Progenitor cell of endocrine pancreas (in vitro differentiated cells): ENCODE measurements at regions not wholly inside any gene's neighbourhood (a gene's known extent, or its start where the extent isn't known, plus 50 kb on each side); places are given as distances from the start of the nearest gene placed in this dataset.

Experiments used
- DNase-seq: peaks from one replicate; pipeline ENCODE4 v3.0.0; 2021; ENCODE audit warnings: low spot score; ENCODE audit not compliant: unreplicated experiment
- H3K27ac Mint-ChIP-seq: 2 replicates; pipeline ENCODE4 v1.8.0; 2021; ENCODE audit warnings: mild to moderate bottlenecking, moderate library complexity, mixed read lengths
- H3K27me3 Mint-ChIP-seq: 2 replicates; pipeline ENCODE4 v1.8.0; 2021; ENCODE audit warnings: mixed read lengths
- H3K36me3 Mint-ChIP-seq: 2 replicates; pipeline ENCODE4 v1.8.0; 2022; ENCODE audit warnings: mixed read lengths; ENCODE audit not compliant: insufficient read depth
- H3K4me1 Mint-ChIP-seq: 2 replicates; pipeline ENCODE4 v1.8.0; 2021; ENCODE audit warnings: low read depth, mixed read lengths
- H3K4me3 Mint-ChIP-seq: 2 replicates; pipeline ENCODE4 v1.8.0; 2021; ENCODE audit warnings: low read depth, mild to moderate bottlenecking, moderate library complexity, mixed read lengths
- H3K9me3 Mint-ChIP-seq: 2 replicates; pipeline ENCODE4 v1.8.0; 2021; ENCODE audit warnings: low read depth, mixed read lengths
- CTCF ChIP-seq: fragments of 200-600 bp; sonication (generic); IDR thresholded peaks from one replicate; pipeline ENCODE4 v1.5.0; 2021; ENCODE audit warnings: antibody characterized with exemption, mild to moderate bottlenecking; ENCODE audit not compliant: unreplicated experiment

GRCh38 chr21:35257413-35257812 is 208.3 kb upstream of the RUNX1 start:
- no peaks in the 10 kb centered on the region for H3K9me3 Mint-ChIP-seq
- H3K4me3 Mint-ChIP-seq: no peak overlapping the region
- DNase-seq: no peak
- TF ChIP-seq CTCF: no peak
- peak overlapping the region; percentile 9 for H3K27ac Mint-ChIP-seq
- no peaks in the 10 kb centered on the region for H3K36me3 Mint-ChIP-seq
- no peaks in the 10 kb centered on the region for H3K27me3 Mint-ChIP-seq
- peaks cover 42% of the 10 kb centered on the region for H3K4me1 Mint-ChIP-seq

GRCh38 chr21:35256468-35256988 is 207.4 kb upstream of the RUNX1 start:
- H3K27ac Mint-ChIP-seq: peak overlapping the region; percentile 76
- no peak for DNase-seq
- peak overlapping the region; percentile 60 for H3K4me3 Mint-ChIP-seq

GRCh38 chr21:35254765-35255138 is 205.7 kb upstream of the RUNX1 start:
- Mint-ChIP-seq H3K4me1 (peaks cover 34% of the 10 kb centered on the region), H3K27me3 (no peaks in the 10 kb centered on the region), H3K27ac (peak overlapping the region; percentile 60), H3K9me3 (peaks cover 4% of the 10 kb centered on the region), H3K4me3 (no peak overlapping the region), H3K36me3 (no peaks in the 10 kb centered on the region)
- TF ChIP-seq CTCF: no peak
- DNase-seq: no peak

More at GRCh38 chr21:35256468-35256988, 207.4 kb upstream of the RUNX1 start:
- Mint-ChIP-seq H3K36me3 (no peaks in the 10 kb centered on the region), H3K9me3 (no peaks in the 10 kb centered on the region), H3K27me3 (no peaks in the 10 kb centered on the region), H3K4me1 (peaks cover 40% of the 10 kb centered on the region)
- TF ChIP-seq CTCF: no peak

- no peak for TF ChIP-seq CTCF
- Mint-ChIP-seq H3K9me3 (peaks cover 4% of the 10 kb centered on the region), H3K4me3 (no peak overlapping the region), H3K36me3 (no peaks in the 10 kb centered on the region), H3K4me1 (peaks cover 28% of the 10 kb centered on the region), H3K27ac (peak overlapping the region; percentile 60), H3K27me3 (no peaks in the 10 kb centered on the region)
- no peak for DNase-seq
Measured at GRCh38 chr21:35254006-35254764, 205.1 kb upstream of the RUNX1 start.

- peaks cover 4% of the 10 kb centered on the region for H3K9me3 Mint-ChIP-seq
- DNase-seq: no peak
- no peak overlapping the region for H3K4me3 Mint-ChIP-seq
- H3K4me1 Mint-ChIP-seq: peaks cover 20% of the 10 kb centered on the region
- H3K27ac Mint-ChIP-seq: no peak overlapping the region
- no peaks in the 10 kb centered on the region for H3K36me3 Mint-ChIP-seq
- TF ChIP-seq CTCF: no peak
- no peaks in the 10 kb centered on the region for H3K27me3 Mint-ChIP-seq
Measured at GRCh38 chr21:35252831-35253230, 203.7 kb upstream of the RUNX1 start.
